Esophagus squamous epithelium (tissue), 4 donors: ENCODE measurements at regions not wholly inside any gene's neighbourhood (a gene's known extent, or its start where the extent isn't known, plus 50 kb on each side); places are given as distances from the start of the nearest gene placed in this dataset.

Source experiments
- POLR2A ChIP-seq, 4 donors: fragments of 450-650 bp; IDR thresholded peaks; one replicate each; pipeline ENCODE4 v1.6.1; 2017; ENCODE audit warnings: antibody characterized with exemption in 4 of 4, mild to moderate bottlenecking in 4 of 4, moderate library complexity in 3 of 4
- TF ChIP-seq, protein P1 (sequence below), 6 experiments: fragments of 450-650 bp in 4 of 6; fragments of 200-600 bp in 2 of 6; sonication (generic) in 2 of 6; IDR thresholded peaks; one replicate each; pipeline ENCODE4 v1.5.1; 2016 to 2019; ENCODE audit warnings: antibody characterized with exemption in 6 of 6, mild to moderate bottlenecking in 4 of 6, moderate library complexity in 4 of 6

DNA sequence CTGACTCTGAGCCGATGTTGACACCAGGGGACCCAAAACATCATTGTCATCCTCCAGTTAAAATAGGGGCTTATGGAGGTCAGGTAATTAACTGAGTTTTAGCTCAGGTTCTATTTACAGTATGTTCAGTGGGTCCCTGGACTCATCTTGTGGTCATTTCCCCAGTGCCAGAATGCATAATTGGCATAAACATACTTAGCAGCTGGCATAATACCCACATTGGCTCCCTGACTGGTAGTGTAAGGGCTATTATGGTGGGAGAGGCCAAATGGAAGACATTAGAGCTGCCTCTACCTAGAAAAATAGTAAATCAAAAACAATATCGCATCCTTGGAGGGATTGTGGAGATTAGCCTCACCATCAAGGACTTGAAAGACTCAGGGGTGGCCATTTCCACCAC, 350.9 kb downstream of the C12orf75 start:
- no peak for TF ChIP-seq POLR2A (IDR thresholded peaks at IDR 0.05)
- TF ChIP-seq, protein P1, sequence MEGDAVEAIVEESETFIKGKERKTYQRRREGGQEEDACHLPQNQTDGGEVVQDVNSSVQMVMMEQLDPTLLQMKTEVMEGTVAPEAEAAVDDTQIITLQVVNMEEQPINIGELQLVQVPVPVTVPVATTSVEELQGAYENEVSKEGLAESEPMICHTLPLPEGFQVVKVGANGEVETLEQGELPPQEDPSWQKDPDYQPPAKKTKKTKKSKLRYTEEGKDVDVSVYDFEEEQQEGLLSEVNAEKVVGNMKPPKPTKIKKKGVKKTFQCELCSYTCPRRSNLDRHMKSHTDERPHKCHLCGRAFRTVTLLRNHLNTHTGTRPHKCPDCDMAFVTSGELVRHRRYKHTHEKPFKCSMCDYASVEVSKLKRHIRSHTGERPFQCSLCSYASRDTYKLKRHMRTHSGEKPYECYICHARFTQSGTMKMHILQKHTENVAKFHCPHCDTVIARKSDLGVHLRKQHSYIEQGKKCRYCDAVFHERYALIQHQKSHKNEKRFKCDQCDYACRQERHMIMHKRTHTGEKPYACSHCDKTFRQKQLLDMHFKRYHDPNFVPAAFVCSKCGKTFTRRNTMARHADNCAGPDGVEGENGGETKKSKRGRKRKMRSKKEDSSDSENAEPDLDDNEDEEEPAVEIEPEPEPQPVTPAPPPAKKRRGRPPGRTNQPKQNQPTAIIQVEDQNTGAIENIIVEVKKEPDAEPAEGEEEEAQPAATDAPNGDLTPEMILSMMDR (IDR thresholded peaks at IDR 0.05): no peak
